Activated T-helper 9 cell treated with anti-CD3 and anti-CD28 coated beads, Interleukin-2, amount 50 U/mL, for 16 hours (primary cell): ENCODE measurements at regions not wholly inside any gene's neighbourhood (a gene's known extent, or its start where the extent isn't known, plus 50 kb on each side); places are given as distances from the start of the nearest gene placed in this dataset.
"Not testable (repeated sequence)": the region's sequence is repeated elsewhere in the genome, so short reads cannot be mapped to it uniquely, and the experiment has no call there.

Experiments used
- DNase-seq: peaks from one replicate; pipeline ENCODE4 v3.0.0-alpha.2; 2020; ENCODE audit warnings: low read depth

GRCh38 chr7:25454020-25454419 is 225.7 kb upstream of the NPVF start:
- DNase-seq = no peak

GRCh38 chr7:25454562-25455041 is 226.3 kb upstream of the NPVF start:
- no peak for DNase-seq

- no peak for DNase-seq
Observed at GRCh38 chr7:25455683-25456251, 227.5 kb upstream of the NPVF start.

- no peak for DNase-seq
Observed at GRCh38 chr7:25456467-25457171, 228.3 kb upstream of the NPVF start.

- DNase-seq = no peak
Observed at GRCh38 chr7:25459057-25459456, 230.8 kb upstream of the NPVF start.

- DNase-seq = no peak
Observed at GRCh38 chr7:25460433-25460832, 232.1 kb upstream of the NPVF start.

- no peak for DNase-seq
Observed at GRCh38 chr7:25469669-25470068, 241.4 kb upstream of the NPVF start.

GRCh38 chr7:25476863-25477499 is 248.7 kb upstream of the NPVF start:
- no peak for DNase-seq

GRCh38 chr7:25478221-25478620 is 249.9 kb upstream of the NPVF start:
- DNase-seq = not testable (repeated sequence)

- no peak for DNase-seq
Observed at GRCh38 chr7:25478925-25479324, 250.6 kb upstream of the NPVF start.

- no peak for DNase-seq
Observed at GRCh38 chr7:25481891-25482290, 253.6 kb upstream of the NPVF start.

GRCh38 chr7:25482631-25483030 is 254.3 kb upstream of the NPVF start:
- DNase-seq = no peak

- no peak for DNase-seq
Observed at GRCh38 chr7:25485026-25485425, 256.7 kb upstream of the NPVF start.

- DNase-seq = no peak
Observed at GRCh38 chr7:25486656-25487055, 258.4 kb upstream of the NPVF start.

GRCh38 chr7:25493805-25494366 is 265.6 kb upstream of the NPVF start:
- no peak for DNase-seq

GRCh38 chr7:25494896-25495295 is 266.6 kb upstream of the NPVF start:
- no peak for DNase-seq

- DNase-seq = no peak
Observed at GRCh38 chr7:25495342-25496250, 267.3 kb upstream of the NPVF start.

GRCh38 chr7:25496476-25497368 is 268.4 kb upstream of the NPVF start:
- no peak for DNase-seq

- DNase-seq = no peak
Observed at GRCh38 chr7:25500393-25500921, 272.2 kb upstream of the NPVF start.

GRCh38 chr7:25503306-25503705 is 275.0 kb upstream of the NPVF start:
- no peak for DNase-seq
